Fibroblast of skin of scalp (primary cell): ENCODE measurements at regions not wholly inside any gene's neighbourhood (a gene's known extent, or its start where the extent isn't known, plus 50 kb on each side); places are given as distances from the start of the nearest gene placed in this dataset.
"Not testable (repeated sequence)": the region's sequence is repeated elsewhere in the genome, so short reads cannot be mapped to it uniquely, and the experiment has no call there.

Experiments
- DNase-seq: peaks from one replicate; pipeline ENCODE4 v3.0.0-alpha.2; 2013

GRCh38 chr6:50510361-50510760 is 203.0 kb upstream of the TFAP2D start:
- DNase-seq: no peak

DNA sequence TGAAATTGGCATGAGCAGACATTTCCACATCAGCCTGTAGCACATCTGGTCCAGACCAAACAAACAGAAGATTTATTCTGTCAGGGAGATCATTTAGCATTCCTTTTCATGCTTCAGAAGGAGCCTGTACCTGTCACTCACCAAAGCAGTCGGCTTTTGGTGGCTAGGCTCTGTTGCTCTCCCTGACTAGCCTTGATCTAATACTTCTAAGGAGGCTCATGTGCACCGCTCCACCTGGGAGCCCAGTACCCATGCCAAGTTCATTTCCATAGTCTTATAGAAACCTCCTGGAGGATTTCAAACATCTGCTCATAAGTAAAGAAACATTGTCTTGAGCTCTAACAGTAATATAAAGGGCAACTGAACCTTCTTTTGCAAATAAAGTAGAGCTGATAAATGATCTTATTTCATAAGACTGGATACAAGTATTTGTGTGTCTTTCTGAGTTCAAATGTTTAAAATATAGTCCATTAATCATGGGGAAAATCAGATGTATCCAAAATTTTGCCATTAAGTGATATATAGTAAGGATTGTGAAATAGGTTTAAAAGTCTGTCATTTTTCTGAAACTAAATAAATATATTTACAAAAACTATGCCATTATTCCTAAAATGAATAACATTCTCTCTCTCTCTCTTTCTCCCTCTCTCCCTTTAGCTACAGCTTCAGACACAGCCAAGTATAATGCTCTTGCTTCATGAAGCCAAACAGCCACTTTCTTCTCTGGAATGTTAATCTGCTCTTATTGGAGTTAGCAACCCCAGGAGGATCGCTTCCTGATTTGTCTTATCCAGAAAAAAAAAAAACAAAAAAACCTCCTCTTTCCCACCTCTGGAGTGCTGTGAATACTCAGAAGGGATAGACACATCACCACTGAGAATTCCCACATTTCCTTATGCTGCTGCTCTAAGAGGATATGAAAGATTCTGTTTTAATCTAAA is 192.7 kb upstream of the TFAP2D start:
- DNase-seq: no peak

GRCh38 chr6:50524341-50524740 is 189.0 kb upstream of the TFAP2D start:
- DNase-seq: no peak

- no peak for DNase-seq
These were observed 185.3 kb upstream of the TFAP2D start for GRCh38 chr6:50527985-50528384.

GRCh38 chr6:50539447-50539846 is 173.9 kb upstream of the TFAP2D start:
- DNase-seq: no peak

DNA sequence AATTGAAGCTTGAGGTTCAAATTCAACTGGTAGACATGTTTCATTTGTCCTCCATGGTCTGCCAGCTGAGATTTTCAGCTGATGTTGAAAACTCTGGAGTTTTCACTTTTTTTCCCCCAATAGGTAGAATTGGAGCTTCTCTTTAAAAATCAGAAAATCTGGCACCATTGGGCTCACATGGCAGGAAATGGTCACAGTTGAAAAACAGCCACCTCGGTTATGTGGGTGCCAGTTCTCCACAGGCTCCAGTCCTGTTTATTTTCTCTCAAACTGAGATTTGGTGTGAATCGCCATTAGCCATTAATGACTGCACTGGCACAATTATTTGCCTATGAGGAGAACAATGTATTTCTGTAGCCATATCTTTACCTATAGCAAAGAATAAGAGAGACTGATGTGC is 171.4 kb upstream of the TFAP2D start:
- no peak for DNase-seq

- DNase-seq: no peak
These were observed 169.7 kb upstream of the TFAP2D start for GRCh38 chr6:50543666-50544065.

- no peak for DNase-seq
These were observed 164.3 kb upstream of the TFAP2D start for GRCh38 chr6:50549026-50549425.

DNA sequence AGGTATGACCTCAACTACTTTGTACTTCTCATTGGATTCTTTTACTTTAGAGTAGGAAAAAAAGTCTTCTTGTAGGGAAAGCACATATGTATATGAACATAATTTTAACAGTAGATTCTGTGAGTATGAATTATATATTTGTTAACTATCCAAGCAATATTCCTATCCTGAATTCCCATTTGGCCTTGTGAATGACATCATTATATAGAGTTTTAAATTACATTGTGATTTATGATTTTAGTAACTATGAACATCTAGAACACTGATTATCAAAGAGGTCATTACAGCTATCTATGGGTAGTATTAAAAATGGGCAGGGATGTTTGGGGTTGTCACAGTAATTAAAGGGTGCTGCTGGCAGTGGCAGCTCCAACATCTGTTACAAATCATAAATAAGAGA is 163.9 kb upstream of the TFAP2D start:
- DNase-seq: no peak

DNA sequence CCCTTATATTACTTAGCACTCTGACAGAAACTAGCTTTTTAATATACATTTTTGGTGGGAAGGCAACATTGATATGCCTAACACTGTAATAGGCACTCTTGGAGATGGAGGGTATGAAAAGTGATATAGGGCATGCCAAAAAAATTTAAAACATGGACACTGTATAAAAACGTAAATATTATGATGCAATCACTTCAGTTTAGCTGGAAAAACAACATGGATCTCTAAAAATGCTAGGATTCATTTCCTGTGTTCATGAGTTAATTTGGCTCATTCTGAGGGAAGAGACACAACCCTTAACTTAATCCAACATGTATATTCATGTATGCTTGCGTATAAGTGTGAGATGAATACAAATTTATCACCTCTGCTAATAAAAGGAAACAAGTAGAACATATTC is 157.3 kb upstream of the TFAP2D start:
- no peak for DNase-seq

- DNase-seq: no peak
These were observed 148.3 kb upstream of the TFAP2D start for GRCh38 chr6:50565004-50565403.

GRCh38 chr6:50571230-50571629 is 142.1 kb upstream of the TFAP2D start:
- not testable (repeated sequence) for DNase-seq

DNA sequence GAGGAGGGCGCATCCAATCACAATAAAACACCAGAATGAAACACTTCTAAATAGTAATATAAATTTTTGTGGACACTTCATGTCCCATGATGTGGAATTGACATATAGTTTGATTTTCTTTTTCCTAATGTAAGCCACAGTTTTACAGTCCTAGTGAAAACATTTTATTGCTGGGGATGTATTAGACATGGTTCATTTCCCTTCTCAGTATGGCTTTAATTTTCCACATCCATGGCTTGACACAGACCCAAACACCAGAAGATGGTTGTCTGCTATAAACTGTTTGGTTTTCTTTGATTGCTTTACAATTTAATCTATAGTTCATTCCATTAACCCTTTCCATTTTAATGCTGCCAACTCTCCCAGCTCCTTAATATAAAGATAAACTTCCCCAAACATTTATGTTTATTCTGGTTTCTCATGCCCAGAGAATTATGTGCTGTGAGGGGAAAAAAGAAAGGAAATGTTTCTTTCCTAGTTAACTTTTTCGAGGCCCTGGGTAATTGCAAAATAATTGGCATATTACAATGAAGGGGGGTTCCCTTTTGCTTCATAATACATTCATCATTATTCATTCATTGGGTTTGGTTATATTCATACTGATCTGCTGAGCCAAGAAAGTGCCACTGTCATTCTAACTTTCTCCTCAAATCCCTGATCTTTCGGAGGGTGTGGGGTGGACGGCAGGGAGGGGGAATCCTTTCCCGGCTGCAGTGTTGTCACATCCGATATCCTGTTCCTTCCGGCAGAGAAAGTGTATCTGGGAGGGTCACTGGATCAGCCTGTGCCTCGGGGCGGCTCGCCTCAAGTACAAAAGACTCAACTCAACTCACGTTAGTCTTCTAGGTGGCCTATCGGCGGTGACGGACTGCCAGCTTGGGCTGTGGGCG is 127.6 kb upstream of the TFAP2D start:
- DNase-seq: no peak

- no peak for DNase-seq
These were observed 127.0 kb upstream of the TFAP2D start for GRCh38 chr6:50586331-50586675.

- DNase-seq: no peak
These were observed 123.4 kb upstream of the TFAP2D start for GRCh38 chr6:50589751-50590470.

DNA sequence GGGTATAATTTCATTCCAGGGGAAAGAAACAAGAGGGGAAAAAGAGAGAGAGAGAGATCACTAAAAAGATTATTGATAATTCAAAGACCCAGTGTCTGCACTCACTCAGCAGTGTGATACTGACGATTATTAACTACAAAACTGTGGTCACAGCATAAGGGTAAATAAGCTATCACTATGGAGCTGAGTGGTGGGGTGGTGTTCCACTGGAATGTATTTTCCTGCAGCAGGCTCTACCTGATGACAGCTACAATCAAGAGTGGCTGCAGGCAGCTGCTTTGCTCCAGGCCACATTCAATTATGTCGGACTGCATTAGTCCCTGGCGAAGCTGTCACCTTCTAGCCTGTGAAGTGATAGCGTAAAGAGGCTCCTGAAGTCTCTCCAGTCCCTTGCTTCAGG is 122.2 kb upstream of the TFAP2D start:
- DNase-seq: no peak

DNA sequence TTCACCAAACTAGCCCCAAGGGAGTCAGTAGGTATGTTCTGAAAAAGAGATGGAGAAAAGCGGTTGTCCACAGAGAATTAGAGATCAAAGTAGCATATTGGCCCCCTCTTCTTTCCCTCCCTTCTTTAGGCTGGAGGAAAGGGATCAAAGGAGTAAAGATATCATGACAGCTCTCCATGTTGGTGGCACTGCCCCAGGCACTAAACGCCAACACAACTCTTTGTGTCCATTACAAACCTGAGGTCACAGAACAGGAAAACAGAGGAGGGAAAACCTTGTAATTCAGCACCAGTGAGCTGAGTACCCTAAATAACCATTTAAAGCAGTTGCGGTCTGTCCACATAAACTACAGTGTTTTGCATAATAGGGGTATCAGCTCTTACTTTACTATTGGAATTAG is 113.0 kb upstream of the TFAP2D start:
- DNase-seq: no peak

DNA sequence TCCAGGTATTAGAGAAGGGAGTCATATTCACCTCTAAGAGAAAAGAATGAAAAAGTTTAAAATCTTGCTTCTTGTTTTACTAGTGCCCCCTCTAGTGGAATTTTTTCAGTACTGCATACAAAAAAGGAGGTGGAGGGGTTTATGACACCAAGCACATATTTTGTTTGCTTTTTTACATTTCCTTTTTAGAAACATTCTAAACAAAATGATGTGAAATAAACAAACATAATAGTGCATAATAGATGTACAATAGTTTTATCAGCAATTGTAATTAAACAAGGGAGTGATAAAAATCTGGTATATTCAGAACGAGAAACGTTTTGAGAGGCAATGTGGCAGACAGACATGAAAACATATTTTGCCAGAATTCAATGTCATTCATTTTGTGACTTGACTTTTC is 111.0 kb upstream of the TFAP2D start:
- peak; percentile 42 for DNase-seq

DNA sequence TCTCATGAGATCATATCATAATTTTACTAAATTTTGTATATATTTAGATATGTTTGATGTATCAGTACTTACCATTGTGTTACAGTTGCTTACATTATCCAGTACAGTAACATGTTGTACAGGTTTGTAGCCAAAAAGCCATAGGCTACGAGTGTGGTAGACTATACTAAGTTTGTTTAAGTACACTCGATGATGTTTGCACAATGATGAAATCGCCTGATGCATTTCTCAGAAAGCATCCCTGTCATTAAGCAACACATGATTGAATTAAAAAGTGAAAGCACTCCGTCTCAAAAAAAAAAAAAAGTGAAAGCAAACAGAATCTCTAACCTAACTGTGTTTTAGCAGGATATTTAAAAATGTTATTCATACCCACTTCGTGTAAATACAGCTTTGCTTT is 104.9 kb upstream of the TFAP2D start:
- no peak for DNase-seq

- DNase-seq: no peak
These were observed 102.8 kb upstream of the TFAP2D start for GRCh38 chr6:50610562-50610961.

GRCh38 chr6:50635429-50635828 is 77.9 kb upstream of the TFAP2D start:
- DNase-seq: no peak

GRCh38 chr6:50637267-50637666 is 76.1 kb upstream of the TFAP2D start:
- no peak for DNase-seq

- DNase-seq: no peak
These were observed 64.2 kb upstream of the TFAP2D start for GRCh38 chr6:50649086-50649485.
